RCC 7860 (cell line): ENCODE measurements at regions not wholly inside any gene's neighbourhood (a gene's known extent, or its start where the extent isn't known, plus 50 kb on each side); places are given as distances from the start of the nearest gene placed in this dataset.
A peak's percentile ranks its signal among the peaks of the same experiment; 100 is the strongest.
"Not testable (repeated sequence)": the region's sequence is repeated elsewhere in the genome, so short reads cannot be mapped to it uniquely, and the experiment has no call there.

ENCODE experiments used
- DNase-seq: peaks from one replicate; pipeline ENCODE4 v3.0.0-alpha.2; 2015; ENCODE audit warnings: low spot score
- FAIRE-seq: peaks from 2 replicates; lab custom pipeline; 2012; peaks lifted over from hg19 to GRCh38; lab: Jason Lieb, UNC

GRCh38 chr11:109041876-109042275, 377.0 kb downstream of the DDX10 start:
- DNase-seq (no peak), FAIRE-seq (no peak)

GRCh38 chr11:109043315-109043714, 378.4 kb downstream of the DDX10 start:
- DNase-seq, result no peak
- no peak for FAIRE-seq

- no peak for FAIRE-seq
- no peak for DNase-seq
Observed at GRCh38 chr11:109046284-109046992, 375.6 kb upstream of the C11orf87 start.

- DNase-seq (no peak), FAIRE-seq (no peak)
Observed at GRCh38 chr11:109048098-109048497, 373.9 kb upstream of the C11orf87 start.

- FAIRE-seq (no peak), DNase-seq (no peak)
Observed at GRCh38 chr11:109051200-109051599, 370.8 kb upstream of the C11orf87 start.

- DNase-seq (no peak), FAIRE-seq (no peak)
Observed at GRCh38 chr11:109059402-109059801, 362.6 kb upstream of the C11orf87 start.

- DNase-seq (no peak), FAIRE-seq (no peak)
Observed at GRCh38 chr11:109061394-109061793, 360.6 kb upstream of the C11orf87 start.

- DNase-seq (no peak), FAIRE-seq (no peak)
Observed at GRCh38 chr11:109062445-109062844, 359.5 kb upstream of the C11orf87 start.

GRCh38 chr11:109062871-109063270, 359.1 kb upstream of the C11orf87 start:
- no peak for FAIRE-seq

GRCh38 chr11:109064618-109065311, 357.2 kb upstream of the C11orf87 start:
- FAIRE-seq, DNase-seq: not testable (repeated sequence)

More at GRCh38 chr11:109062871-109063270, 359.1 kb upstream of the C11orf87 start:
- DNase-seq, result no peak

GRCh38 chr11:109071262-109071661, 350.7 kb upstream of the C11orf87 start:
- FAIRE-seq (no peak), DNase-seq (no peak)

GRCh38 chr11:109071712-109072524, 350.1 kb upstream of the C11orf87 start:
- FAIRE-seq (no peak), DNase-seq (no peak)

GRCh38 chr11:109073032-109073822, 348.8 kb upstream of the C11orf87 start:
- FAIRE-seq, result no peak
- DNase-seq, result no peak

GRCh38 chr11:109075976-109076375, 346.0 kb upstream of the C11orf87 start:
- FAIRE-seq (no peak), DNase-seq (no peak)

- no peak for DNase-seq
- FAIRE-seq, result no peak
Observed at GRCh38 chr11:109076870-109077269, 345.1 kb upstream of the C11orf87 start.

- no peak for FAIRE-seq
- DNase-seq, result no peak
Observed at GRCh38 chr11:109077291-109077920, 344.6 kb upstream of the C11orf87 start.

GRCh38 chr11:109085708-109086373, 336.1 kb upstream of the C11orf87 start:
- peak; percentile 10 for DNase-seq
- no peak for FAIRE-seq

- FAIRE-seq (no peak), DNase-seq (no peak)
Observed at GRCh38 chr11:109086931-109087330, 335.1 kb upstream of the C11orf87 start.

GRCh38 chr11:109088086-109088485, 333.9 kb upstream of the C11orf87 start:
- DNase-seq, result no peak

GRCh38 chr11:109089144-109089543, 332.8 kb upstream of the C11orf87 start:
- FAIRE-seq (no peak), DNase-seq (no peak)

More at GRCh38 chr11:109088086-109088485, 333.9 kb upstream of the C11orf87 start:
- no peak for FAIRE-seq
